GM18909 (cell line): ENCODE measurements at regions not wholly inside any gene's neighbourhood (a gene's known extent, or its start where the extent isn't known, plus 50 kb on each side); places are given as distances from the start of the nearest gene placed in this dataset.
"Not testable (repeated sequence)": the region's sequence is repeated elsewhere in the genome, so short reads cannot be mapped to it uniquely, and the experiment has no call there.

Experiments used
- ATAC-seq: cut with Tn5 transposase; IDR thresholded peaks from one replicate; pipeline ENCODE4 v1.9.1; 2021; ENCODE audit warnings: mild to moderate bottlenecking; ENCODE audit not compliant: unreplicated experiment, poor library complexity

DNA sequence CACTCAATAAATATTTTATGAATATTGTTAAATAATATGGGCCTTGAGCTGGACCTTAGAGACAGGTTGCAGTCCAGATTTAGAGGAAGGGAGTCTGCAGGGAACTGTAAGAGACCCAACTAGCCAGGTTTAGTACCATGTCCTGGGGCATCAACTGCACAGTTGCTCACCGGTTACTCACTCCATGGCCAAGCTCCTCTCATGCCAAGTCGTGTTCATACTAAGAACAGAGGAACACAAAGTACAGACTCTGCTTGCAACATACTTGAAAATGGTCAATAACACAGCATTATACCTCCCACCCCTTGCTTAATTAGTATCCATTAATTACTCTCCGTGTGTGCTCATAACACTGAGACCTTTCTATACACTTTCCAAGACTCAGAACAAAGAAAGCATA, 317.6 kb upstream of the PIK3R1 start:
- no peak for ATAC-seq

DNA sequence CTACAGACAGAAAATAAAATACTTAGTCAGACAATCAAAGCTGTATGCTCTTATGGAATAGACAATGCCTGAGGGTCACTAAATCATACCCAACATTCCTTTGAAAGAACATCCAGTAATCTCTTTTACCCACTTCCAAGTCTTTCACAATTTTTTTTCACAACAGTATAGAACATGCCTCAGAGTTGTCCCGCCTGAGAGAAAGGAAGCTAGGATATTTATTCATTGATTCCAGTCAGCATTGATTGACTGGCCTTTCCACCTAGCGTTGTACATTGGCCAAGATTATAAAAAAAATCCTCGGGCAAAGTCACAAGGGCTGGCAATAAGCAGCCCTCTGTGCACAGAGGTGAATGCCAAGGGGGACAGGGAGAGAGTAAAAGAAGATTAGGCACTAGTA, 318.1 kb upstream of the PIK3R1 start:
- ATAC-seq: no peak

DNA sequence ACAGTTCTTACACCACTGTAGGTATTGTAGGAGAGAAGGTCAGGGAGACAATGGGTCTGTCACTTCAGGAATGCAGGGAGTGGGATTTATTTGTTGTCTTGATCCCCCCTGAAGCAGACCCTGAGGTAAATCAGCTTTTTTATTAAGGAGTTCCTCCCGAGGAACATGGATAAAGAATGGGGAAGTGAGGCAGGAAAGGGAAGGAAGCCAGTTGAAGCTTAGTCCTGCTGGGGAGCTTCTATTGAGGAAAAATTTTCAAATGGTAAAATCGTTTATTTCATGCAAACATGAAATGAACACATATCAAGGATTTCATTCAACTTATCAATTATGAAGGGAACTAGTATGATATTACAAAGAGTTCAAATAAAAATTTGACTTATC, 318.6 kb upstream of the PIK3R1 start:
- ATAC-seq: no peak

DNA sequence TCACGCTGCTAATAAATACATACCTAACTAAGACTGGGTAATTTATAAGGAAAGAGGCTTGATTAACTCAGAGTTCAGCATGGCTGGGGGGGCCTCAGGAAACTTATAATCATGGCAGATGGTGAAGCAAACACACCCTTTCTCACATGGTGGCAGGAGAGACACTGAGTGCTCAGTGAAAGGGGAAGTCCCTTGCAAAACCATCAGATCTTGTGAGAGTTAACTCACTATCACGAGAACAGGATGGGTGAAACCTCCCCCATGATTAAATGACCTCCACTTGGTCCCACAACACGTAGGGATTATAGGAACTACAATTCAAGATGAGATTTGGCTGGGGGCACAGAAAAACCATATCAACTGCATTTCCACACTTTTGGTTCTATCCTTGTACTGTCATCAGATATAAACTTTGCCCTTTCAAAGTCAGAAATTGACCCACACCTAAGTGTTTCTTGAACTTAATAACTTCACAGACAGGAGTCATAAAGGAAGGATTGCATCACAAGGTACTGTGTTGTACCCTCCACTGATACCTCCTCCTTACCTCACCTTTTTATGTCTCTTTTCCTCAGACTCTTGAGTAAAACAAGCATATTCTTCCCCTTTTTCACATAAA, 319.1 kb upstream of the PIK3R1 start:
- no peak for ATAC-seq

DNA sequence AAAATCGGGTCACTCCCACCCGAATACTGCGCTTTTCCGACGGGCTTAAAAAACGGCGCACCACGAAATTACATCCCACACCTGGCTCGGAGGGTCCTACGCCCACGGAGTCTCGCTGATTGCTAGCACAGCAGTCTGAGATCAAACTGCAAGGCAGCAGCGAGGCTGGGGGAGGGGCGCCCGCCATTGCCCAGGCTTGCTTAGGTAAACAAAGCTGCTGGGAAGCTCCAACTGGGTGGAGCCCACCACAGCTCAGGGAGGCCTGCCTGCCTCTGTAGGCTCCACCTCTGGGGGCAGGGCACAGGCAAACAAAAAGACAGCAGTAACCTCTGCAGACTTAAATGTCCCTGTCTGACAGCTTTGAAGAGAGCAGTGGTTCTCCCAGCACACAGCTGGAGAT, 325.7 kb upstream of the PIK3R1 start:
- ATAC-seq: not testable (repeated sequence)

DNA sequence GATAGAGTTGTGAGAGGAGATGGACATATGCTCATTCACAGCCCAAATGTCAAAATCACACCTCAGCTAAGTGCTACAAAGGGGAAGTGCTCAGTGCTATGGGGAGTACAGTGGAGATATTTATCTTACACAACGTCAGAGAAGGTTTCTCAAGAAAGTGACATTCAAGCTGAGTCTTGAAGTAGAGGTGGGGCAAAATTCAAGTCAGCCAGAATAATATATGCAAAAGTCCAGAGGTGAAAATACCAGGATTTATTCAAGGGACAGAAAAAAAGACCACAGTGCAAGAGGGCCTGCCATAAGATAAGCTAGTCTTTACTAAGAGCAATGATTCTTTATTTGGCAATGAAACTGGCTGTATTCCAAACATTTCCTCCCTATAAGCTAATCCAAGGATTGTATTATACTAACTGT, 327.8 kb upstream of the PIK3R1 start:
- ATAC-seq: no peak

DNA sequence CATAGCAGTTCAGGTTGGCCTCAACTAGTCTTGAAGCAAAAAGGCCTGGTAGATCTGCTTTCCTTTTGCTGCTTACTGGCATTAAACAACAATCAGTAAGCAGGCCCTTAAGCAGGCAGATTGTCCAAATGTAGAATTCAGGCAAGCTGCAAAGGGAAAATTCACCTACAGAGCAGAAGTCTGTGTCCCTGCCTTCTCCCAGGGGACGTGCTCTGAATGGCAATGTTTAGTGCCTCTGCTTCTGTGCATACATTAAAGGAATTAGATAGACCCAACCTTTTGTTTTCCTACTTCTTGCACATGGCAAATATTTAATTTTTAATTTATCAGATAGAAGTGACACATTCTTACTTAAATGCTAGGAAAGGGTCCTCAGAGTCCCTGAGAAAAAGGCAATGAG, 328.8 kb upstream of the PIK3R1 start:
- no peak for ATAC-seq

DNA sequence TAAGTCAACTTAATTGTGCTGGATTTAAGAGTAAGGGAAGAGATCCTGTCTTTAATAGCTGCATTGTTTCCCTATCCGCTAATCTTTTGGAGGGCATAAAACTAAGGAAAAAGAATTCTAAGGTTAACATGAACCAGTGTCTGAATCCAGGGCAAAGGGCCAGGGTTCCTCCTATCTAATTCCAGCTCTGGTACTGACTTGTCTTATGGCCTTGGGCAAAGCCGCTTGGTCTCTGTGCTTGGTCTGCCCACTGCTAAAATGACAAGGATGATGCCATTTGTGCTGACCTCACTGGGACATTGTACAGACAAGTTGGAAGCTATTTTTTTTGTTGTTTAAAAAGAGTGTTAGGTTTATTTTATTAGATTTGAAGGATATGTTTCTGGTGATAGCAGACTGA, 334.7 kb upstream of the PIK3R1 start:
- no peak for ATAC-seq

DNA sequence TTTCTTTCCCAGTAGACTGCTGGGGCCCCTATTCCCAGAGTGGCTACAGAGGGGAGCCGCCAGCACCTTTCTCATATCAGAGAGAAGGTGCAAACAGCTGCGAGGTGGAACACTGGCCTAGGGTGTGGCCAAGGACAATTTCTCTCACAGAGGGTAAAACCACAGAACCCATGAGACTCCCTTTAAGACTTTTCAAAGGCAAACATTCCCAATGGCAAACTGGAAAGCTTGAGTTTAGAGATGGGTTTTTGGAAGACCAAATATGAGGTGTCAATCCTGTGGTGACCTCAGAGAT, 335.1 kb upstream of the PIK3R1 start:
- no peak for ATAC-seq

DNA sequence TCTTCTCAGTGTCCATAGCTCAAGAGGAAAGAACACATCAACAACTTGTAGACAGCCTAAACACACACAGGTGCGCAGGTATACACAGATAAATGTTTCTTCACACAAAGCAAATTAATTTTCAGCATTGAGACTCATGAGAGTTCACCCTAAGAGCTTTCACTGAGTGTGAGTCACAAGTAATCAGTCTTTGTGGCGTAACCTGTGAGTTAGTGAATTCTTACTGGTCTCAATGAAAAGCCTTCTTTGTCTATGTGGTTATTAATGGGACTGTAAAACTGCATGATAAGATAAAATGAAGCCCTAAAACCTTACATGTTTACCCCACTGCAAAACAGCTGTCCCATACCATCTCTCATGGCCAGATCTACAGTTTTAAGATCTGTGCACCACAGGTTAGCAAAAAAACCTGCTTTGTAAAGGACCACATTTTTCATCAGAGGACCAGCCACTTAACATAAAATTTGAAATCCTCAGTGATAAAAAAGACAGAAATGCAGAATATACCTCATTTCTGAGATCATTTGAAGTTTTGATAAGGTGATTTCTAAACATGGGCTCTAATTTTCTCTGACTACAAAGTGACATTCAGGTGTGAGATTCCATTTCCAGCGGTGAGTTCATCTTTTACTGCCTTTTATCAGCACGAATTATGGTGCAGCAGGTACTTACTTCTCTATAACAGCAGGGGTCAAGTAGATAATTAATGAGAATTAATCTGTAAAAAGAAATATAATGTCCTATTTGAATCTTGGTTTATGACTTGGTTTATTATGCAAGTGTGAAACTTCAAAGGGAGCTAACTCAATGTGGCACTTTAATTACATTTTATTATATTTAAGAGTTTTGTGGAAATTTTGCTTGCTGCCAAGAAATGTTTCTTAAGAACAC, 335.7 kb upstream of the PIK3R1 start:
- no peak for ATAC-seq

DNA sequence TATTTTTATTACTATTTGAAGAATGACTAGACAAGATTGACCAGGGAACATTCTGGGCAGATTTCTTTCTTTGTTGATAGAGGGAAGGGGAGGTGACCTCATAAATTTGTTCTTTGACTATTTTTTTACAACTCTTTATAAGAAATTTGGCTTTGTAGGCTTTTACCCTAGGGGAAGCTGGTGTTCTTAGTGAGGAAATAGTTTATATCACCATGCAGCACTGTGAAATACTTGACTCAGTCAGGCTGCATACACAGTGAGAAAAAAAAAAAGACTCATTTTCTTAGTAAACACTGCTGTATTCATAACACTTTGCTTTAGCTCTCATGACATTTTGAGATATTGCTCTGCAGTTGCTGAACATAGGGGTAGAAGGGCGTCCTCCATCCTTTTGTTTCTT, 336.6 kb upstream of the PIK3R1 start:
- ATAC-seq: no peak

DNA sequence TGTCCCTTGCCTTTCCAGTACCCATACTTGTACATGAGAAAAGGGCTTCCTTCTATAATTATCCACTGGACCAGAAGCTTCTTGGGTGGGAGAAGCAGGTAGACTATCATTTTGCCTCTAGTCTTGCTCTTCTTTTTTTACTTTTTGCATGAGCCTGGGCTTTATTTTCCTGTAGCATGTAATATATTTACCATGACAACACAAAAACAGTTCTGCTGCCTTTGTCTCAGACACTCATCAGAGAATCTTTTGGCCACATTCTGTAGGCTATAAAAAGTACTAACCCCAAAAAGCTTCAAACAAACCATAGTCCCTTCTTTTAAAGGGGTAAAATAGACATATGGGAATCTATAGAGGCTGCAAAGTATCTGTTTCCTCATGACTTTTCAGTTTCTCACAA, 339.2 kb upstream of the PIK3R1 start:
- no peak for ATAC-seq

DNA sequence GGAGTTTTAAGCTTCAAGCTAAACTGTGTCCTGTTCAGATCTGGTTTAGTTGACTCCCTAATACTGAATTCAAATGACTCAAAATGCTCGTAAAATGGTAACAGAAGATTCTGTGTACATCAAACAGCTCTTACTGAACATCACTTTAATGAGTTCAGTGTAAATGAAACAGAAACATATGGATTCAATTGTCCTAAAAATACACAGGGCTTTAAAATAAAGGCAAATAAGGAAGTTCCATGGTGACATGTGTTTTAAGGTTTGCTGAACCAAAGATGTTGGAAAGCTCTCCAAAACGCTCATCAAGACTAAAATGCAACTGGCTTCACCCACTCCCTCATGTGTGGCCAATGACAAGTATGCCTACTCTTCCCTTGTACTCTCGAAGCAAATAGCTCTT, 340.0 kb upstream of the PIK3R1 start:
- no peak for ATAC-seq

DNA sequence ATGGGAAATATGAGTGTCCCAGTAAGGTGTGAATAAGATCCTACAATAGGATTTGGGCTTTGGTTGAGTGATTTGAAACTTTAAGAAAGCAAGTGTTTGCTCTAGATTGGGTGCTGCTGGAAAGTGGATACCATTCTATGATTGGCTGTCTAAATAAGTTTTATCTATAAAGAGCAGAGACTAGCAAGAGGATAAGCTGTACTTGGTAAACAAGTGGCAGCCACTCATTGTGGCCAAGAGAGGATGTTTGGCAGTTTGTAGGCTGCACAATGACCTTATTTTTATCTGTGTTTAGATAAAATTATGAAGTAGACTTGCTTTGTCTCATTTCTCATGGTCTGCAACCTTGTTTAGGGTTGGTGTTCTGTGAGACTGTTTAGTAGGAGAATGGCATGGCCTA, 341.6 kb upstream of the PIK3R1 start:
- ATAC-seq: no peak

DNA sequence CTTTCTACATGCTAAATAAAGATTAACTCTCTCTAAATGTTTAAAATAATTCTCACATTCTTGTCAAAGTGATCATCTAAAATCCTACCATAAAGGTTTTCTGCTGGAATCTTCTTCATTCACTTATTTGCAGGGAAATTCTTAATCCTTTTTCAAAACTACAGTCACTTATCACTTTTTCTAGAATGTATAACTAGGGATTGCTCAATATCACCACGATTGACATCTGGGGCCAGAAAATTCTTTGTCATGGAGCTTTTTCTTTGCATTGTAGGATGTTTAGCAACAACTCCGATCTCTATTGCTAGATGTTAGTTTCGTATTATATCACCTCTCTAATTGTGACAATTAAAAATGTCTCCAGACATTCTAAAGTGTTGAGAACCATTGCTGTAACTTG, 344.9 kb upstream of the PIK3R1 start:
- ATAC-seq: no peak

DNA sequence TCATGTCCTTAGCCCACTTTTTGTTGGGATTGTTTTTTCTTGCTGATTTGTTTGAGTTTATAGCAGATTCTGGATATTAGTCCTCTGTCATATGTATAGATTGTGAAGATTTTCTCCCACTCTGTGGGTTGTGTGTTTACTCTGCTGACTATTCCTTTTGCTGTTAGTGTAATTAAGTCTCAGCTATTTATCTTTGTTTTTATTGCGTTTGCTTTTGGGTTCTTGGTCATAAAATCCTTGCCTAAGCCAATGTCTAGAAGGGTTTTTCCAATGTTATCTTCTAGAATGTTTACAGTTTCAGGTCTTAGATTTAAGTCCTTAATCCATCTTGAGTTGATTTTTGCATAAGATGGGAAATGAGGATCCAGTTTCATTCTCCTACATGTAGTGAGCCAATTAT, 351.2 kb upstream of the PIK3R1 start:
- not testable (repeated sequence) for ATAC-seq

DNA sequence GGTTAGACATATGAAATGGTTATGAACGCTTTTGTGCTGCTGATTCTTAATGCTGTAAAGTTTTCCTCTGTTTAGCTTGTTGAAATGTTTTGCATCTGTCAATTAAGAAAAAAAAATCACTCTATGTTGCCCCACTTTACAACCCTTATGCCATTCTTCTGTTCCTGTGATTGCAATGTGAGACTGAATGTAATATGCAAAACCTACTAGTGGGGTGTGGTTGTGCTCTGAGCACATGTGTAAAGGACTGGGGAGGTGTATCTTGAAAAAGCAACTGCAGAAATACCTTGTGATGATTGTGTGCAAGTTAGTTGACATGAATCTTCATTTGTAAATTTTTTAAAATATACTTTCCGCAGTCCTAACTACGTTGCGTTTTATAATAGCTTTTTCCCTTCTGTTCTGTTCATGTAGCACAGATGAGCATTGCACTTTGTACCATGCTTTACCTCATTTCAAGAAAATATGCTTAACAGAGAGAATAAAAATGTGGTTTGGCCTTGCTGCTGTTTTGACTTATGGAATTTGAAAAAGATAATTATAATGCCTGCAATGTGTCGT, 357.0 kb upstream of the PIK3R1 start:
- ATAC-seq: no peak

DNA sequence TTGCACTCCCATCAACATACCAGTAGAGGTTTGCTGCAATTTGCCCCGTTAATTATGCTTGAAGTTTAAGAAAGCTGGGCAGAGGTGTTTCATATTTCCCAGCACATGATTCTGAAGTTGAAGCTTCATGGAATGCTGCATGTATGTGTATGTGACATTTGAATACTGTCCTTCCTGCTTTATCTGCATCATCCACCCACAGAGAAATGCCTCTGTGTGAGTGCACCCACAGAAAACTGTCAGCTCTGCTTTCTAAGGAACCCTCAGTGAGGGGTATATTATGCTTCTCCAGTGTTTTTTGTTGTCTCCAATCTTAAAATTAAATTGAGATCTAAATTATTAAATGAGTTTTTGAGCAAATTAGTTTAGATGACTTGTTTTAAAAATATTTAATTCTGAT, 358.1 kb upstream of the PIK3R1 start:
- ATAC-seq: no peak

DNA sequence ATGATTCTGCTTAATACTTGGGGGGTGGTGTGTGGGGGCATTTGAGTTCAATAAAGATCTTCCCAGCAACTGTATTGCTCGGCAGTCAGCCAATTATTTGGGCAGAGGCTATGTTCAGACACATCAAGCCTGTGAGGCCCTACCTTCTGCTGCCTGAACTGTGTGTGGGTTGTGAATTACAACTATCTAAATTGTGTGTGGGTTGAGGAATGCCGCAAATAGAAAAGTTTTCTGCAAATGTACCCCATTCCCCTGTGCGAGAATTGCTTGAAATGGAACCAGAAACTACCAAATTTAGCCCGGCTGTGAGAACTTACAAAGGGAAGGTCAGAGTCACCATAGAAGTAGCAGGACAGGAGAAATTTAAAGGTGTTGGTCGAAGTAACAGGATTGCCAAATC, 360.0 kb upstream of the PIK3R1 start:
- no peak for ATAC-seq

DNA sequence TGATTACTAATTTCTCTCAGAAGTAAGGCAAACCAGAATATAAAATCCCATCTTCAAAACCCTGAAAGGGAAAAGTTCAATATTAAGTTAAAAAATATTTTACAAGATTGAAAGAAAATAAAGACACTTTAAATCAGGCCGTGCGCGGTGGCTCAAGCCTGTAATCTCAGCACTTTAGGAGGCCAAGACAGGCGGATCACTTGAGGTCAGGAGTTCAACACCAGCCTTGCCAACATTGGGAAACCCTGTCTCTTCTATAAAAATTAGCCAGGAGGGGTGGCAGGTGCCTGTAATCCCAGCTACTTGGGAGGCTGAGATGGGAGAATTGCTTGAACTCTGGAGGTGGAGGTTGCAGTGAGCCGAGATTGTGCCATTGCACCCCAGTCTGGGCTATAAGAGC, 364.6 kb upstream of the PIK3R1 start:
- ATAC-seq: not testable (repeated sequence)

DNA sequence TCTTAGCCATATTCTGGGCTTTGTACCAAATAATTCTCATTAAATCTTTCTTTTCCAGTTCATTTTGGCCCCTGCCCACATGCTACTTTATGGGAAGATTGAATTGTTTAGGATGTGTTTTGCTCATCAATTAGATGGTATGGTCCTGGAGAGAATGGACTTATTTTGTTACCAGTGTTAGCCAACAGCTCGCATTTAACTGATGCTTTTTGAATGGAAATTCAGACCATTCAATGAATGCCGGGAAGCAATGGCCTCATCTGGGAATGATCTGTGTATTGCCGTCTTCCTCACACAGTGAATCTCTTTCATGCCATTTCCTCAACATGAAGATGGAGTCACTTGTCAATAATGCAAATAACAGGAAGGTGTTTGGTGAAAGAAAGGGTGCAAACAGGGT, 370.6 kb upstream of the PIK3R1 start:
- ATAC-seq: no peak

DNA sequence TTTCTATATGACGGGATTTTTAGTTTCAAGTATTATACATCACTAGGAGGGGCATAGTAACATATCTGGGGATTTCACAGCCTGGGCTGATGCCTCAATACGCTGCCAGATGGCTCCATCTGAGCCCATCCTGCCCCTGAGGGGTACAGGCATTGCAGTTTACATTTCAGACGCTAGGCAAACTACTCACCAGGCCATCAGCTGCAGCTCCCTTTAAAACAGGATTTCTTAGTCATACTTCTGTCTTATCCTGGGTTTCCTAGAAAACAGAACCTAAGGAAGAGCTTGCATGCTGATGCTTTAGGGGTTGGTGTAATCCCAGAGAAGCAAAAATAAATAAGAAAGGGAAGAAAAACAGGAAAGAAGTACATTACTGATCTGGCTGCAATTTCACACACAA, 372.8 kb upstream of the PIK3R1 start:
- no peak for ATAC-seq
